ENCODE measurements at regions not wholly inside any gene's neighbourhood (a gene's known extent, or its start where the extent isn't known, plus 50 kb on each side); places are given as distances from the start of the nearest gene placed in this dataset.

DNA sequence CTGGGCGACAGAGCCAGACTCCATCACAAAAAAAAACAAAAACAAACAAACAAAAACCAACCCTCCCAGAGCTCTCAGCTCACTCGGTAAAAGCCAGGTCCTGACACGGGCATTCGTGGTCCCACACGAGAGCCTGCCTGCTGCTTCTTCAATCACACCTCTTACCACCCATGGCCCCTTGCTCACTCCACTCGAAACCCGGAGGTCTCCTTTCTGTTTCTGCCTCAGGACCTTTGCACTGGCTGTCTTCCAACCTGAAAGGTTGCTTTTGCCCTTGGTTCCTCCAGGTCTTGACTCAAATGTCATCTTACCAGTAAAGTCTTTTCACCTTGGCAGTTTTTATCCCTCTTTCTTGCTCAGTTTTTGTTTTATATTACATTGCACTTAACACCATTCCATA is 169.6 kb downstream of the EVX1 start:
- no peak for DNase-seq (ENCODE audit: extremely low spot score, unreplicated experiment)
- no peaks in the 10 kb centered on the region for H3K36me3 Mint-ChIP-seq

DNA sequence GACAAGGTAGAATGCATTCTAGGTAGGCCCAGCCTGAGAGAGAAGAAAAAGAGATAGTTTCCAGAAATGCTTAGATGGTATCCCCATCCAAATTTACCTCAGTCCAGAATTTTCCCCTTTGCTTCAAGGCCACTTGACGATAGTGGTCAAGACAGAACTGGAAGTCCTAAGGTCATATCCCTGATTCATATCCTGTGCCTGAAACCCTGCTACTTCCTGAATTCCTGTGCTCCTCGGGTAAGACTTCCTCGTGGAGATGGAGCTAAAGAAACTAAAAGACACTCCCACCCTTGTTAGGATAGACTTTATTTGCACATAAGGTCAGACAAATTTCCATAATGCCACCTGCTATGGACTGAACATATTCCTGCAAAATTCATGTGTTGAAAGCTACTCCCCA is 175.9 kb downstream of the EVX1 start:
- Mint-ChIP-seq H3K9me3 (no peaks in the 10 kb centered on the region), H3K27me3 (no peaks in the 10 kb centered on the region), H3K36me3 (no peaks in the 10 kb centered on the region), H3K4me3 (no peak overlapping the region), H3K27ac (no peak overlapping the region), H3K4me1 (ENCODE audit: unreplicated experiment) (peaks cover 6% of the 10 kb centered on the region)
- TF ChIP-seq, protein P1, sequence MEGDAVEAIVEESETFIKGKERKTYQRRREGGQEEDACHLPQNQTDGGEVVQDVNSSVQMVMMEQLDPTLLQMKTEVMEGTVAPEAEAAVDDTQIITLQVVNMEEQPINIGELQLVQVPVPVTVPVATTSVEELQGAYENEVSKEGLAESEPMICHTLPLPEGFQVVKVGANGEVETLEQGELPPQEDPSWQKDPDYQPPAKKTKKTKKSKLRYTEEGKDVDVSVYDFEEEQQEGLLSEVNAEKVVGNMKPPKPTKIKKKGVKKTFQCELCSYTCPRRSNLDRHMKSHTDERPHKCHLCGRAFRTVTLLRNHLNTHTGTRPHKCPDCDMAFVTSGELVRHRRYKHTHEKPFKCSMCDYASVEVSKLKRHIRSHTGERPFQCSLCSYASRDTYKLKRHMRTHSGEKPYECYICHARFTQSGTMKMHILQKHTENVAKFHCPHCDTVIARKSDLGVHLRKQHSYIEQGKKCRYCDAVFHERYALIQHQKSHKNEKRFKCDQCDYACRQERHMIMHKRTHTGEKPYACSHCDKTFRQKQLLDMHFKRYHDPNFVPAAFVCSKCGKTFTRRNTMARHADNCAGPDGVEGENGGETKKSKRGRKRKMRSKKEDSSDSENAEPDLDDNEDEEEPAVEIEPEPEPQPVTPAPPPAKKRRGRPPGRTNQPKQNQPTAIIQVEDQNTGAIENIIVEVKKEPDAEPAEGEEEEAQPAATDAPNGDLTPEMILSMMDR (conservative IDR thresholded peaks at IDR 0.05), result no peak
- DNase-seq (ENCODE audit: extremely low spot score, unreplicated experiment), result no peak

More for the DNA sequence above, 169.6 kb downstream of the EVX1 start:
- Mint-ChIP-seq H3K27me3 (no peaks in the 10 kb centered on the region), H3K9me3 (no peaks in the 10 kb centered on the region), H3K27ac (no peak overlapping the region), H3K4me3 (no peak overlapping the region), H3K4me1 (ENCODE audit: unreplicated experiment) (peaks cover 18% of the 10 kb centered on the region)
- TF ChIP-seq, protein P1 (conservative IDR thresholded peaks at IDR 0.05), result no peak

DNA sequence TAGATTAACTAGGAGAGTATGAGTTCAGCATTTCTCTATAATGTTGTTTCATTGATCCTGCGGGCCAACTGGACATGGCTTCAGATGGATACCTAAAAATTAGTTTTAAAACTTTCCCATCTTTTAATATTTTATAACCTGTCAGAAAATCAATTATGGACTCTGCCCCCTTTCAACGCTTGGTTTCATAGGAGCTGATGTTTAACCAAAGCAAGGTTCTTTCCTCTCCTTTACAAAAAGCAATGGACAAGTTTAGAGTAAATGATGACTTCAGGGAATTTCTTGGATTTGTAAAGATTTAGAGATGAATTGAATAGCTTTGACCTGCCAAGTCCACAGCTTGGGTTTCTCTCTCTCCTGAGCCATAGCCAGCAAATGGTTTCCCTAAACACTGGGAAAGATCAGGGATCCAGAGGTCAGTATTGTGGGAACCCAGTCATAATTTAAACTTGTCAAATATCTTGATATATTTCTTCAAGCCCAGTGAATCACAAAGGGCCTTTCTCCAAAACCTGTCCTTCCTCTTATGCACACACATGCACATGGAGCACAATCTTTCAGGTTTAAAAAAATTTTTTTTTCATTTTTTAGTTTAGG is 177.1 kb downstream of the EVX1 start:
- H3K4me3 Mint-ChIP-seq, result no peak overlapping the region
- no peaks in the 10 kb centered on the region for H3K9me3 Mint-ChIP-seq
- no peak overlapping the region for H3K27ac Mint-ChIP-seq
- TF ChIP-seq, protein P1 (conservative IDR thresholded peaks at IDR 0.05), result no peak
- peaks cover 5% of the 10 kb centered on the region for H3K4me1 Mint-ChIP-seq (ENCODE audit: unreplicated experiment)
- no peaks in the 10 kb centered on the region for H3K27me3 Mint-ChIP-seq
- DNase-seq (ENCODE audit: extremely low spot score, unreplicated experiment), result no peak
- H3K36me3 Mint-ChIP-seq, result no peaks in the 10 kb centered on the region

DNA sequence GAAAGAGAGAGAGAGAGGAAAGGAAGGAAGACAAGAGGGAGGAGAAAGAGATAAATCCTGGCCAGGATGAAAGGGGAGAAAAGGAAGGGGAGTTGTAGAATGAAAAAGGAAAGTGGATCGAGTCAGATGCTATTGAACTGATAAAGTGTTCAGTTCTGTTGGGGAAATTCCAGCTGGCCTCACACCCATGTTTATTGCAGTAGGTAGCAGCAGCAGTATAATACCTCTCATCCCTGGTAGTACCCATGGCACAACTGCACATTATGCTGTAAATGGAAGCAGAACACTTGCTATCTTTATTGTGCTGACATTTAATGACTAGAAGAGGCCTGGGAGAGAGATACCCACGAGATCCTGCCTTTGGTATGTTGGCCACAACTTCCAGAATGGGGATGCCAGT is 178.1 kb downstream of the EVX1 start:
- H3K27ac Mint-ChIP-seq, result no peak overlapping the region

DNA sequence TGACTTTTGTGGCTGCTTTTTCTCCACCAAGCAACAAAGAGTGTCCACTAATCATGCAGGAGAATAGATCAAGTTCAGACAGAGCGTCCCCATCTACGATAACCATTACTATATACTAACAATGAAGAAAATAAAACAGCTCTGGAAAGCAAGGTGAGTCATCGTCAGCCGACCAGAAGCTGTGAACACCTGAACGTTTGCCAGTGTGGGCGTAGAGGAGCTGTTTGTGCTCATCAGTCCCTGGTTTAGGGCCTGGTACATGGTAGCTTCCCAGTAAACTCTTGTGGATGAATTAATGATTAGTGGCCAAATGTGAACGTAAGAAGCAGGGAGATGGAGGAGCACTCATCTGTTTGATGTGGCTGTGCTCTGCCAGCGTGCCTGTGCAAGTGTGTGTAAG is 180.7 kb downstream of the EVX1 start:
- no peaks in the 10 kb centered on the region for H3K27me3 Mint-ChIP-seq
- DNase-seq (ENCODE audit: extremely low spot score, unreplicated experiment), result no peak
- H3K4me3 Mint-ChIP-seq, result no peak overlapping the region
- TF ChIP-seq, protein P1 (conservative IDR thresholded peaks at IDR 0.05), result no peak
- H3K36me3 Mint-ChIP-seq, result no peaks in the 10 kb centered on the region
- H3K9me3 Mint-ChIP-seq, result no peaks in the 10 kb centered on the region
- peaks cover 10% of the 10 kb centered on the region for H3K4me1 Mint-ChIP-seq (ENCODE audit: unreplicated experiment)
- H3K27ac Mint-ChIP-seq, result no peak overlapping the region

More for the DNA sequence above, 178.1 kb downstream of the EVX1 start:
- TF ChIP-seq, protein P1 (conservative IDR thresholded peaks at IDR 0.05), result no peak
- no peak for DNase-seq (ENCODE audit: extremely low spot score, unreplicated experiment)
- Mint-ChIP-seq H3K9me3 (no peaks in the 10 kb centered on the region), H3K4me3 (no peak overlapping the region), H3K4me1 (ENCODE audit: unreplicated experiment) (peaks cover 10% of the 10 kb centered on the region), H3K36me3 (no peaks in the 10 kb centered on the region), H3K27me3 (no peaks in the 10 kb centered on the region)

- Mint-ChIP-seq H3K9me3 (no peaks in the 10 kb centered on the region), H3K27ac (no peak overlapping the region), H3K4me3 (no peak overlapping the region), H3K4me1 (ENCODE audit: unreplicated experiment) (peaks cover 10% of the 10 kb centered on the region), H3K36me3 (no peaks in the 10 kb centered on the region), H3K27me3 (no peaks in the 10 kb centered on the region)
- TF ChIP-seq, protein P1 (conservative IDR thresholded peaks at IDR 0.05), result no peak
- DNase-seq (ENCODE audit: extremely low spot score, unreplicated experiment), result no peak
These were observed 181.2 kb downstream of the EVX1 start for GRCh38 chr7:27423821-27424220.

Data from type B pancreatic cell (in vitro differentiated cells).